Thymus (tissue), 11 donors: ENCODE measurements at regions not wholly inside any gene's neighbourhood (a gene's known extent, or its start where the extent isn't known, plus 50 kb on each side); places are given as distances from the start of the nearest gene placed in this dataset.

Experiments
- DNase-seq, 9 donors: peaks; one replicate each; pipeline ENCODE4 v3.0.0-alpha.2; 2013; ENCODE audit warnings: low spot score in 9 of 9, low read depth in 6 of 9, missing footprints in 1 of 9
- H3K27ac ChIP-seq, 2 donors: one replicate each; pipeline ENCODE4 v1.5.1; 2013; ENCODE audit warnings: control low read depth in 1 of 2, low read depth in 1 of 2, low read length in 1 of 2, mild to moderate bottlenecking in 1 of 2, moderate library complexity in 1 of 2
- H3K27me3 ChIP-seq, 2 donors: one replicate each; pipeline ENCODE4 v1.5.1; 2013; ENCODE audit warnings: low read length in 1 of 2; ENCODE audit not compliant: control insufficient read depth in 2 of 2, insufficient read depth in 1 of 2
- H3K36me3 ChIP-seq, 2 donors: one replicate each; pipeline ENCODE4 v1.5.1; 2013; ENCODE audit warnings: low read length in 1 of 2, mild to moderate bottlenecking in 1 of 2, moderate library complexity in 1 of 2; ENCODE audit not compliant: control insufficient read depth in 2 of 2, insufficient read depth in 2 of 2
- H3K4me1 ChIP-seq, 2 donors: one replicate each; pipeline ENCODE4 v1.5.1; 2013; ENCODE audit warnings: low read length in 2 of 2; ENCODE audit not compliant: control insufficient read depth in 2 of 2, insufficient read depth in 2 of 2
- H3K4me3 ChIP-seq, 2 donors: one replicate each; pipeline ENCODE4 v1.5.1; 2013; ENCODE audit warnings: low read length in 2 of 2, control low read depth in 1 of 2, mild to moderate bottlenecking in 1 of 2
- H3K9me3 ChIP-seq, 2 donors: one replicate each; pipeline ENCODE4 v1.5.1; 2013; ENCODE audit warnings: low read length in 1 of 2, mild to moderate bottlenecking in 1 of 2; ENCODE audit not compliant: control insufficient read depth in 2 of 2, insufficient read depth in 1 of 2
- WGBS: extraction: QIAGEN DNeasy Blood & Tissue Kit; methylation state at CpG from one replicate; pipeline ENCODE4 v1.1.7; 2013; 5-methylcytosine and 5-hydroxymethylcytosine counted together
- donor health status: healthy.

DNA sequence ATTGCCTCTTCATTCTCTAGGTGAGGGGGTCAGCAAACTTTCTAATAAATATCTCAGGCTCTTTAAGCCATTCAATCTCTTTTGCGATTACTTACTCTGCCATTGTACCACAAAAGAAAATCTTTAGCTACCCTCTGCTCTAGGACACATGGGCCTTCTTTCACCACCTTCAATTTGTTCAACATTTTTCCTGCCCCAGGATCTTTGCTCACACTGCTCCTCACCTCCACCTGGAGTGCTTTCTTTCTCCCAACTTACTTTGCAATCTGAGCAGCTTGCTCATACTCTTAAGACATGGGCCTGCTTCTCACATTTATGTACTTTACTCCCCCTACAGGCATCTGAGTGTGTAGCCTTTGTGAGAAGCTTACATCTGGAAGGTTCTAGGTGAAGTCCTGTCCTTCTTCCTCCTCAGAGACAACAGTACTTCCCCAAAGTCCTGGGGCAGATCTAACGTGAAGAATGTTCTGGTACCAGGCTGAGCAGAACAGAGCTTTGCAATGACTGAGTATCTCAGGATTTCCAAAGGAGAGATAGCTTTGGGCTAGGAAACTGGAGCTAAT, 55.0 kb upstream of the PRDM5 start:
- Histone ChIP-seq H3K27me3 (no peaks in the 10 kb centered on the region), H3K4me3 (no peak overlapping the region), H3K4me1 (no peaks in the 10 kb centered on the region), H3K9me3 (no peaks in the 10 kb centered on the region), H3K27ac (no peak overlapping the region), H3K36me3 (no peaks in the 10 kb centered on the region)
- peak; percentile 3 to 61 (median 21) for DNase-seq
- WGBS, result 55% methylated on average over 2 of the region's 2 CpGs

DNA sequence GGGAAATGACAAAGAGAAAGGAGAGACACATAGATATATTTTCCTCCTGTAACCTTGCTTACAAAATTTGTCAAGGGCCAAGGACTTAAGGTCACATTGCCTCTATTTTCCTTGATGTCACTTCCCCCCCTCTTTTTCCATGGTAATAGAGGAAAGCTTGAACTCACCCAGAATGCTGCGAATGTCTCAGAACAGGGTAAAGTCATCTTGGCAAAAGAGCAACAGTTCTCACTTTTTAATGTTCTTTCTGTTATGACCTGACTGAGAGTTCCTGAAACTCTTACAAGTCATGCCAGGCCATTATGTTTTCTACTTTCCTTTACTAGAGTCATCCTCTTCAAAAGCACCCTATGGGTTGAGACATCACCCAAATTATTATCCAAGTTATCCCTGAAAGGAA, 50.7 kb upstream of the PRDM5 start:
- DNase-seq, result no peak
- H3K36me3 ChIP-seq, result no peaks in the 10 kb centered on the region
- H3K27me3 ChIP-seq, result no peaks in the 10 kb centered on the region
- no peaks in the 10 kb centered on the region for H3K9me3 ChIP-seq
- no peak overlapping the region for H3K4me3 ChIP-seq
- 98% methylated on average over 1 of the region's 1 CpG for WGBS
- no peak overlapping the region for H3K27ac ChIP-seq
- no peaks in the 10 kb centered on the region for H3K4me1 ChIP-seq
